ENCODE measurements at regions not wholly inside any gene's neighbourhood (a gene's known extent, or its start where the extent isn't known, plus 50 kb on each side); places are given as distances from the start of the nearest gene placed in this dataset.
"Not testable (repeated sequence)": the region's sequence is repeated elsewhere in the genome, so short reads cannot be mapped to it uniquely, and the experiment has no call there.

DNA sequence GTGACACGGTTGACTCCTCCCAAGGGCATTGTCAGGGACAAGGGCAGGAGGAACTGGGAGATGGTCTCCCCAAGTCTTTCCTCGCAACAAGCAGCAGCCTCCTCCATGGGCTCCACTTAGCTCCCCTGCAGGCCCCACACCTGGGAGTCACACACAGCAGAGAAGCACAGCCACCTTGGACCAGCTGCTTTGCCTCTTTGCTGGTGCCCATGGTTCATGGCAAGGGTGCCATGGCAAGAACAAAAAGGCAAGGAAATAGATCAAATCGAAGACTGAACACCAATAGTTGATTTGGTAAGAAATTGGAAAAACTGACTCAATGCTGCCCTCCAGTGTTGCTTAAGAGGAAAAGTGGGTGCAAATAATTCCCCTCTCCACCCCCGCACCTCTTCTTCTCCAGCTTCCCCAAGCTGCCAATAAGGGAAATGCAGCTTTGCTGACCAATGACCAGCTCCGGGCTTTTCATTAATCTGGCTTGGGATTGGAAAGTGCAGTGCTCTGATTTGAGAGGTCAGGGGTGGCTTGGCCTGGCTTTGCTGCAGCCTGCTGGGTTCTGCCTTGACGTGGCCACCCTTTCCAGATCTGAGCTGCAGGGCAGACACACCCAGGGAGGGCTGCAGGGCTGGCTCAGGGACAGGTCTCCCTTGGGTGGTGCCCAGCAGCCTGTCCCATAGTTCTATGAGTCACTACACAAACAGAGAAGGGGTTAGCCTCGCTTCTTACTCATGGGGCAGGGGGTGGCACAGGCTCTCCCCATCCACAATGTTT is 162.0 kb downstream of the KLF13 start:
- DNase-seq = peak in 1 of 2 experiments; percentile 69

DNA sequence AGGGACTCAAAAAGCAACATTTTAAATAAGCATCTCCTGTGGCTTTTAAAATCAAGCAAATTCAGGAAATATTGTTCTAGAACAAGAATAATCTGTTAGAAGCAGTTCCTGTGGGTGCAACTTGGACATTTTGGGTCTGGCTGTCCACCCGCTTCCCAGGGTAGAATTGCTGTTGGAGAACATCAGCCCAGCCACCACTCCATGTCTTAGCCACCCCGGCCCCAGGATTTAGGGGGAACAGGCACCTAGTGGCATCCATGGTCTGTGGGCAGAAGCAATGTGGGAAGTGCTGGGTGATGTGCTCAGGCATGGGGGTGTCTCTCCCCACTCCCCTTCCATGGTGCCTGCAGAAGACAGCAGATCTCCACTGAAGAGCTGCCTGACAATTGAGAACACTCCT is 162.6 kb downstream of the KLF13 start:
- DNase-seq = no peak

DNA sequence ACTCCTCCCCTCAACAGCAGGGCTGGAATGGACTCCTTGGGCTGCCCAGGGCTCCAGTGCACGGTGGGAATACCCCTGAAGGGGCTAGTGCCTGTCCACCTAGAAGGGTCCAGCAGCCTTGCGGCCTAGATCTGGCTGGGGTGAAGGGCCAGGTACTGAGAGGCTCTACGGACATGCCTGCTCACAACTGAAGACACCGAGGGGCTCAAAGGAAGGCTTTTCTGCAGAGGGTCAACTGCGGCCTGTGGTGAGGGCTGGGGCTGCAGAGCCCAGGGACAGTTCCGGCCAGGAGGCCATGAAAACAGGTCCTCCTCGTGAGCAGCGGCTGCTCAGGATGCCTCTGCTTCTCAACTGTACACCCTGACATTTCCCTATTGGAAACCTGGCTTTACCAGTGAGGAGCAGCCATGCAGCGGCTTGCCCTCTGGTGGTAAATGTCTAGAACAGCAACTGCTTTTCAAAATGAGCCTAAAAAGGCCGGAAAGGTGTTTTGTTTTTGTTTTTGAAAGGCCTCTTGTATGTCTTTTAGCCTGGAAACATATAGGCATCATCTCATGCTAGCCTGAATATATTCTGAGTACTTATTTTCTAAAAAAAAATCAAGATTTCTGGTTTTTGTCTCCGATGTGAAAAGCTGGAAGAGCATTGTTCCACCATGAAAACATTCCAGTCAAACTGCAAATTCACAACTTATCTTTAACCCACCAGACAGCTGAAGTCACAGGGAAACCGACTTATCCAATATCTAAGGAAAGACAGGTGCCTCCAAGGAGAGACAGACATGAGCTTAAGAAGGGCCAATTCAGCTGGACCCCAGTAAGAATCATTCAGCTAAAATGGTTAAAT is 163.4 kb downstream of the KLF13 start:
- DNase-seq = peak in 1 of 2 experiments; percentile 7

DNA sequence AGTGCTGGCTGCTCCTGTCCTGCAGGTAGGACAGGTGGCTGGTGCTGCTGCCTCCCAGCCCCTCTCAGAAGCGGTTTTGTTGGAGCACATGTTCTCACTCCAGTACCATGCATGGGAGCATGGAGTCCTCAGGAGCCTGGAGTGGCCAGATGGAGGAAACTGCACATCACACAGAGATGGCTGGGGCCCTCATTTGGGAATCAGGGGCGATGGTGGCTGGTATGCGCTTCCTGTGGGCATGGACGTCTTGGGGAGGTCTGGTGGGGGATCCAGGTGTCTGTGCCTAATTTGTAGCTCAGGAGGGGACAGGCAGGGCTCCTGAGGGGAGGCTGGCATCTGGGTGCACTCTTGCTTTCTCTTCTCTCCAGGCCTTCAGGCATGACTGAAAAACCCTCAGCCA is 168.2 kb downstream of the KLF13 start:
- DNase-seq = no peak

DNA sequence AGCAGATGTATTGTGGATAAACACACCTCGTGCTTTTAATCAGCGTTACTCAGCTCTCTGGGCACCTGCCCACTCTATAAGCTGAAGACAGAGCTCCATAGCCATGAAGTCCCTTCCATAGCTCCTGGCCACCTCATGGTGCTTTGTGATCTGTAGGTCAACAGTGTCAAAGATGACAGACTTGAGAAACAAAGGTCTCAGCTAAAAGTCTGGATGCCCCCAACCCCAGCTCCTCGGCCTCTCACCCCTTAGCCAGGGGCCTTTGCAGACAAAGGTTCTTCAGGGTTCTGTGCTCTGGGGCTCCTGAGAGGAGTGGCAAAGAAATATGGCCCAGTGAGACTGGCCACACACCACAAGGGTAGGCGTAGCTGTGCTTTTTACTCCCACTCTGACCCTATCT is 168.6 kb downstream of the KLF13 start:
- no peak for DNase-seq

DNA sequence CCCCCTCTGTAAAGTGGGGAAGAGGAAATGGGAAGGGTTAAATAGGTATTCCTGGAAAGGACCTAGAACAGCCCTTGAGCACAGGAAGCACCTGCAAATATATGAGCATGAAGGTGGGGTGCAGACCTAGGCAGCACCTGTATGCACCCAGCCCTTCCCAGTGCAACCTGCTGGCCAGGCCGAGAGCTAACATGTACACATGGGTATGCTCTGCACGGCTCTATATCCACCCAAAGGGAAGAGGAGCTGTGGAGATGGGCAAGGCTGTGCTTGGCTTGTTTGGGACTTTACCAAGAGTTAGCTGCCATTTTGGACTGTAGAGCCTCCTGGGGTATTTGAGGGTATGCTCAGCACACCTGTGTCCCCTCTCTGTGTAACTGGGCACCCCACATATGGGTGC is 171.2 kb downstream of the KLF13 start:
- no peak for DNase-seq

DNA sequence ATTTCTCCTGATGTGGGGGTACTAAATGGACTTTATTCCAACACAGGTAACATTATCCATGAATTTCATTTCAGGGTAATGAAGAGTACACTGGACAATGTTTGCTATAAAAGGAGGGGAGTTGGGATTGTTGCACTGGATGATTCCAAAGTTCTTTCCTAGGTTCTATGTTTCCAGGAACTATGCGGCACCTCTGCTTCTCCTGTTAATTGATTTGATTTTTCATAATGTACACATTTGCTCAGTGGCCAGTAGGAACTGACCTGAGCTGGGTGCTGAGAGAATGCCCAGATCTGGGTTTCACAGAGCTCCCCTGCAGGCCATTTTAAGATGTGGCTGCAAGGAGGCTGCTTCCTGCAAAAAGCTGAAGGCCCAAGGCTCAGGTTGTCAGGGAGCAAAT is 171.7 kb downstream of the KLF13 start:
- no peak for DNase-seq

DNA sequence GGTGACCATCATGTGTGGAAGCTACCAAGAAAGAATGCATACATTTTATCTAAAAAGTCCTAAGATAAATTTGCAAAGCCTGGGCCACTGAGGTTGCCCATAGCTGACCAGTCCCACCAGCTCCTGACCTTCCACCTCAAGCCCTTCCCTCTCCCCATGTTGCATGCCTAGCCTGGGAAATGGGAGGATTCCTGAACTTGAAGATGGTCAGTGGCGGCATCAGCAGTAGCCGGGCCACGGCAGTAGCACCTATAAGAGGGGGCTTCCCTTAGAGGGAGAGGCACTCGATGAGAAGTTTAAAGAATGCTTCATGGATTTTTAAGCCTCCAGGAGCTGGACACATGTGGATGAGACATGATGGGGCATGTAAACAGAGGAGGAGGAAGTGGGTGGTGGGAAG is 172.1 kb downstream of the KLF13 start:
- DNase-seq = no peak

DNA sequence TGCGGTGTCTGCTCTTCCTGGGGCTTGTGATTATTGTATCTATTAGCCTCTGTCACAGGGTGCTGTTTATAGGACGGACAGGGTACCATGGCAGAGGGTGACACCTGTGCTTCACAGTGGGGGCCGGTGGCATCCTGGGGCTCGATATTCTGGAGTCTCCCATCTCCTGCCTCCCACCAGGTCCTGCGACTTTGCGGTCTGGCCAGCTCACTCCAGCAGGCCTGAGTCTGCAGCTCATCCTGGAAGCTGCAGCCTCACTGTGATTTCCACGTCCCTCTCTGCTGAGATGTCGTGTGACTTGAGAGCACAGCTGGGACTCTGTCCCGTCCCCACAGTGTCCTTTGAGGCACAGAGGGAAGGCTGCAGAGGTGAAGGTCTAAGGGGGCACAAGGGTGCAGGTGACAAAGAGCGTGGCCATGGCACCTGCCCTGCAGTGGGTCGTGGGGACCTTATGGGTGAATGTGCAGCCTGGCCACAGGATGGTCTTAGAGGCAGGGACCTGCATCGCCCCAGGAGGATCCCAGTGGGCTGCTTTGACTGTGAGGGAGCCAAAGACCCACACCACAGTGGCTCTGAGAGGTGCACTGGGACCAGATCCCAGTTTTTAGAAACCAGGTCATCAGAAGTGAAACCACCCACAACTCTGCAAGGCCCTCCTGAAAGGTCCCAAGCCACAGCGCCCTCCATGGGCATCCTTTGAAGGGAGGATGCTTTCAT is 172.8 kb downstream of the KLF13 start:
- no peak for DNase-seq

DNA sequence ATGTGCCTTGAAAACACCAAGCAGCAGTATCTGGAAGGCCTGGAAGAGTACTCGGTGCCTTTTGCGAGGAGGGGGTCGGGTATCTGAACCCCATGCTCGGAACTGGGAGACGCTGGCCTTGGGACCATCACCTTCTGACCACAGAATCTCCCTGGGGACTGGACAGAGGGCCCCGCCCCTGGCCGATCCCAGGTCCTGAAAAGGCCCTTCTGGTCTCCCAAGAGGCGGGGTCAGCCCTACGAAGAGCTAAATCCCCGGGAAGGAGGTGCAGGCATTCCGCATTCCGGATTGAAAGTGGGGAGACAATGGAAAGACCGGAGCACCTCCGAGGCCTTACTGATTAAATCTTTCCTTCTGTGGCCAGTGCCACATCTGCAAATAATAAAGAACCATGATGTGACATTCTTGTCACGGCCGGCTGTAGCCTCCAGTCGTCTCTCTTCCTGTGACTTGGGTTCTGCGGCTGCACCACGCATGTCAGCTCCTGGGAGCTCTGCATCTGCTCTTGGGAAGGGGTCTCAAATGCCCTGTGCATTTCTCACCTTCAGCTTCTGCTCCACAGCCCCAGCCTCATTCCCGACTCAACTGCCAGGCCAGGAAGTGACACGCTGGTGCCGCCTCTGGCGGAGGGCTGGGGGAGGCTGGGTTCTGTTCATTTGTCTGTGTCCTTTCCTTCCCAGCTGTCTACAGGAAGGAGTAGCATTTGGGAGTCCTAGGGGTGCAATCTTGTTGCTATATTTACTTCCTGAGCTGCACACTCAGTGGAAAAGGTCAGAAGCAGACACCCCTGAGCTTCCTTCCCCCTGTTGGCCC is 173.5 kb downstream of the KLF13 start:
- DNase-seq = no peak

DNA sequence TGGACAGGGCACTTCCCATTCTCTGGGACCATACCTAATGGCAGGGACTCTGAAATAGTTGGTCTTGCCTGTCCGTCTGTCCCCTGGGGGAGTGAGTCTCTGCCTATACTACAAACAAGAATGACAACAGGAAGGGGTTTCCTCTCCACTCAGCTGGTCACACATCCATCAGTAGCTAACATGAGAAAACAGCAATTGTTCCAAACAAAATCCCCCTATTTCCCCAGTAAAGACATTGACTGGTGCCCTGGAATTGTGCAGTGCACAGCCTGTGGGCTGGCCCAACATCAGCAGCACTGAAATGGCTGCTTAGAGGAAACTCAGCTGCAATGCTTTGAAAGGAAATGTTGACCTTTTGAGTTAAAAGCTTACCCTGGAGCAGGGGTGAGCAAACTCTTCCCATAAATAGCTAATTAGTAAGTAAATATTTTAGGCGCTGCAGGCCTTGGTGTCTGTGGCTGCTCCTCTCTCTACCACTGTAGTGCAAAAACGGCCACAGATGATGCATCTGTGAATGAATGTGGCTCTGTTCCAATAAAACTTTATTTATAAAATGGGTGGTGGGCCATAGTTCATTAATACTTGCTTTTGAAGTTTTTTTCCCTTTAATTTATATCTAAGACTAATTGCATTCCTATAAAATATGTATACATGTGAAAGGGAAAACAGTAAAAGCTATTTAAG is 174.3 kb downstream of the KLF13 start:
- no peak for DNase-seq

DNA sequence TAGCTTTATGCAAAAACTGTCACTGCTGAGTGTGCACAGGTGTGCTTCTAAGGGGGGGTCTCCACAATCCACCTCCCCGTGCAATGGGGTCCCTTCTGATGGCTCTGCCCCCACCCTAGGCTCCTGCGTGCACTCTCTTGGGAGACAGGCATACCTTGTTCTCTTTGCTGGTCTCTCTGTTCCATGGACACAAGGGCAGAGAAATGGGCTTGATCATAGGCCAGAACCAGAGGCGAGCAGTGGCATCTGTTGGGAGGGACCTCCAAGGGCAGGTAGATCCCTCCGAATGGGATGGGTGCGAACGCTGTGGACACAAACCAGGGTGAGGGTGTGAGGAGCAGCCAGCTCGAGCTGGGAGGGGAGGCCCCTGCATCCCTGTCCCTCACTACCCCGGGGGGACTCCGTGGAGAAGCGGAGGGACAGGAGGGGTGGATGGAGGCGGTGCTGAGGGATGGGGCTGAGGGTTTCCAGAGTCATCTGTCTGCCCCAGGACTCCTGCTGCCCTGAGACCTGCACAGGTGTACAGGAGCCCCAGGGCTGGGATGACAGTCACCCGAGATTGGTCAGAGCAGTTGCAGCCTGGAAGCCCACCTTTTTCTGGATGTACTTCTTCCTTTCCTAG is 175.0 kb downstream of the KLF13 start:
- no peak for DNase-seq

DNA sequence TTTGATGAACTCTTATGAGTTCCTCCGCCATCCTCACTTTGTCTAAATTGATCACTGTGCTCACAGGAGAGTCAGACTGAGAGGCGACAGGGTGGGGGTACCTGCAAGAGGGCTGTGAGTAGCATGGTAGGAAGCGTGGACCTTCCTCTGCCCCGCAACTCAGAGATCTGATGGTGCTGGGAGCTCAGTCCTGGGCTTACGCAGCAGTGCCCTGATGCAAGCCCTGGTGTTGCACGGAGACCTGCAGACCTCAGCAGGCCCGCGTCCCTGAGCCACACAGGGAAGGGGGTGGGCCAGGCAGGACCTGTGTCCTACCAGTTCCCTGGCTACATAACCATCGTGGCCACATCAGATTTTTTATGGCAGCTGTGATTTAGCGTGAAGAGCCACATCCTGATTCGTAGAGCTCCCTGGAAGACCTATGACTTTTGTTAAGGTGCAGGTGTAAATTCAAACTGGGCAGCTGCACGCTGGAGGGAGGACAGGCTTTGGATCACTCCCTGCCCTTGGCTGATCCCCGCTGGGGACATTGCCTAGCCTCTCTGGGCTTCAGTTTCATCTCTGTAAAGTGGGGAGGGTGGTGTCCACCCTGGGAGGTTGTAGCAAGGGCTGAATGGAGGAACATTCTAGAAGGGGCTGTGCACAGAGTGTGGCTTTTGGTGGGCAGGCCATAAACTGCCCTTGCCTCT is 176.1 kb downstream of the KLF13 start:
- no peak for DNase-seq

DNA sequence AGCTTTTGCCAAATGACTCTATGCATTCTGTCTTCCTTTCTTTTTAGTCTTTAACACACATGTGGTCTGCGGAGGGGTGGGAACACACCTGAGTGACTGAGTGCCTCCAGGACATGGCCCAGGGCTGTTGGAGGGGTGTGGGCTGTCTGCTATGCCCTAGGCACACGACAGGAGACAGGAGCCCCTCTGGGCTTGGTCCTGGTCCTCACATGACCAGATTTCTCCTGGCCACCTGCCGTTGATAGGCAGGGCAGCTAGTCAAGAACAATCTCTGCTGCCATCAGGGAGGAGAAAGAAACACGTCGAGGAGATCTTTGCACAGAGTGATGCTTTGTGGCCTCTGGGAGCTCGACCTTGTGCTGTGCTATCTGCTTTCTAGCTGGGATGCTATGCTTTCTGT is 176.6 kb downstream of the KLF13 start:
- DNase-seq = no peak

DNA sequence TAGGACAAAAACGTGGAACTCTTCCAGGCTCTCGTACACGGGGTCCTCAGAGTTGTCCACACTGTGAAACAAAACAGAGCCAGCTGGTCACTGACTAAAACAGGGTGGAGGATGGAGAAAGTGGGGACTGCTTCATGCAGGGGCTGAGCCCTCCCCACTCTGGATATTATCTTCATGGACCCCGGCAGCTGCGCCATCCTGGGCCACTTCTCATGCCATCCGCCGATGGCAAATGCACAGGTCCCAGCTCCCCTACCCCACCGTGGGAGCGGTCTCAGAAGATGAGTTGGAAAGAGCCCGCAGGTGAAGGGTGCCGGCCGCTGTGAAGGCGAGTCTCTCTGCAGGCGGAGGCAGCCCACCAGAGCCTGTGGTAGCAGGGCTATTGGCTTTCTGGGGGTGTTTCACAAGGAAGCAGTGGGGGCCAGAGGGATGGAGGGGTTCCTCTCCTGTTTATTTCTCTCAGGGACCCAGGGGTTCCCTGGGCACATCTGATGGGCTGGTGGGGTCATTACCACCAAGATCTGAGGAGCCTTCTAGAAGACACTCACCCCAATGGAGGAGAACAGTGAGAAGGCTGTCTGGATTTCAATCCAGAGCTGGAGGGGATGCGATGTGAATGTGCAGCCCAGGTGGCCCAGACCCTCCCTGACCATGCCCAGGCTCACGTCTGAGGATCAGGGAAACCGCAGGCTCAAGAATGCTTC is 177.3 kb downstream of the KLF13 start:
- DNase-seq = no peak

DNA sequence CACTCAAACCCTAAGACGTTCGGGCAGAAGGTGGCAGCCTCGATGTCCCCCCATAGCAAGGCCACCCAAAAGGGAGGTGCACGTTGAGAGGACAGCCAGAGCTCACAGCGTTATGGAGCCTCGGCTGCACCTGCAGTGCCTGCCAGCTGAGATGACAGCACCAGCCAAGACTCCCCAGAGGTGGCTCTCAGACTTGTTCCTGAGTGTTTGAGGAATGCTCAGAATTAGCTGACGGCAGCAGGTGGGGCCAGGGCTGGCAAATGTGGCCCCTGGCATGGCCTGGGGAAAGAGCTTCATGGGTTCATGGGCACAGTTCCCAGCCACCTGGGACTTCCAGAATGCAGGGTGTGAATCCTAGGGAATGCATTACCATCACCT is 177.8 kb downstream of the KLF13 start:
- DNase-seq = no peak

DNA sequence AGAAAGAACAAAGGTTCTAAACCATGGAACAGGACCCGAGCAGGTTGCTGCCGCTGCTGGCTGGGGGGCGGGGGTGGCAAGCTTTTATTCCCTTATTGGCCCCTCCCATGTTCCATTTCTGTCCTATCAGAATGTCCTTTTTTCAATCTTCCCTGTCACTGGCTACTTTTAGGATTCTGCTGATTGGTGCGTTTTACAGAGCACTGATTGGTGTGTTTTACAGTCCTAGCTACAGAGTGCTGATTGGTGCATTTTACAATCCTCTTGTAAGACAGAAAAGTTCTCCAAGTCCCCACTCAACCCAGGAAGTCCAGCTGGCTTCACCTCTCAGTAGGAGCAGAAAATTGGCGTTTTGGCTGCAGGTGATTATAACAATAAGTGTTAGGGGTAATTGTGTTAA is 180.9 kb downstream of the KLF13 start:
- DNase-seq = not testable (repeated sequence)

DNA sequence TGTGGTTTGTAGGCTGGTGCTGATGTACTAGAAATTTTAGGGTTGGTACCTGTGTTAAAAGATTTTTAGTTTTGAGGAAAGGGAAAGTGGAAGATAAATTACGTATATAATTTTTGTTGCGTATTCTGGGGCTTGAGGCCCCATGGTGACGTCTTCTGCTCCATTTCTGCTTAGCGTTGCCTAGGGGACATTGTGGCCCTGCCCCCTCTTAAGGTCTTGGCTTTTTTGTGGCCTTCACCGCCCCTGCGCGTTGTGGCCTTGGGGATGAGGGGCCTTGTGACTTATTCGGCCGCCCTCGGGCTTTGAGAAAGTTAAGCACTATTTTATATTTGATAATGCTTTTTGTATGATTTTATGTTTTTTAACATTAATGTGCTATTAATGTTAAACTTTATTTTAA is 182.0 kb downstream of the KLF13 start:
- DNase-seq = no peak

DNA sequence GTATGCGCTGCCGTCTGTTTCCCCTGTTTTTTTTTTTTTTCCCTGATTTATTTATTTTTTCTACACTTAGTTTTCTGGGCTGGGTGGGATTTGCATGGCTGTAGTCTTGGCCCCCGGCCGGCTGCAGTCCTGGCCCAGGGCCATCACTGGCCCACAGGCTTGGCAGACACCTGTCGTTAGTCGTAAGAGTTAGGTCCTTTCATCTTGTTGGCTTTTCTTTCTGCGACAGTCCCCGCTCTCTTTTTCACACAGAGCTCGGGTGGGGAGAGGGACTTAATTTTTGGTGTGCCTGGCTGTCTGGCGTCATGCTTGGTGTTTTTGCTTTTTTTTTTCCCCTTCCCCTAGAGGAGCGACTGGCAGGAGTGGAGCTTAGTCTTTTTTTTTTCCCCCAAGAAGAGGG is 183.4 kb downstream of the KLF13 start:
- DNase-seq = no peak

DNA sequence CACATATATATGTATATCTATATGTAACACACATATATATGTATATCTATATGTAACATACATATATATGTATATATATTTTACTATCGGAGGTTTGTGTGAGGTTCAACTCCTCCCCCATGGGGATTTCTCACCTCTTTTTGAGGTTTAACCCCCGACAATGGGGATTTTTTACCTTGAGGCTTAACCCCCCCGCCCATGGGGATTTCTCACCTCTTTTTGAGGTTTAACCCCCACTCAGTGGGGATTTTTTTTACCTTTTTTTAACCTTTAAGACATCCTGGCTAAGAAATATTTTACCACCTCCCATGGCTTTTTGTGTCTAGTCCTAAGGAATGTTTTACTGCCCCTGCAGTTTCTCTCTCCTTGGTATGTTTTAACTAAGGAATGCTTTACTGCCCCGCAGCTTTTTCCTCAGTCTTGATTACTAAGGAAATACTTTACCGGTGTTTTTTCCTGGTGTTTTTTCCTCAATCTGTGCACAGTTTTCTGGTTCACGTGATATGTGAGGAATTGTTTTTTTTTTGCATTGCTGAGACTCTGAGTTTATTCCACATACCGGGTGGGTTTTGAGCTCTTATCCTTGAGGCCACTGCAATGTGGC is 185.2 kb downstream of the KLF13 start:
- no peak for DNase-seq
